Omental fat pad (tissue), 3 donors: ENCODE measurements at regions not wholly inside any gene's neighbourhood (a gene's known extent, or its start where the extent isn't known, plus 50 kb on each side); places are given as distances from the start of the nearest gene placed in this dataset.

Experiments
- ATAC-seq: fragments of 150-250 bp; one replicate; pipeline ENCODE4 v1.9.1; 2016; ENCODE audit warnings: mild to moderate bottlenecking, moderate library complexity; ENCODE audit not compliant: low FRiP score
- DNase-seq: peaks from one replicate; pipeline ENCODE4 v3.0.0-alpha.2; 2019; ENCODE audit warnings: low spot score
- TF ChIP-seq, protein P1 (sequence below), 3 donors: fragments of 450-650 bp; IDR thresholded peaks; one replicate each; pipeline ENCODE4 v1.5.1; 2016 to 2017; ENCODE audit warnings: antibody characterized with exemption in 3 of 3, mild to moderate bottlenecking in 3 of 3, moderate library complexity in 2 of 3

- ATAC-seq (no peak), DNase-seq (no peak)
- TF ChIP-seq, protein P1, sequence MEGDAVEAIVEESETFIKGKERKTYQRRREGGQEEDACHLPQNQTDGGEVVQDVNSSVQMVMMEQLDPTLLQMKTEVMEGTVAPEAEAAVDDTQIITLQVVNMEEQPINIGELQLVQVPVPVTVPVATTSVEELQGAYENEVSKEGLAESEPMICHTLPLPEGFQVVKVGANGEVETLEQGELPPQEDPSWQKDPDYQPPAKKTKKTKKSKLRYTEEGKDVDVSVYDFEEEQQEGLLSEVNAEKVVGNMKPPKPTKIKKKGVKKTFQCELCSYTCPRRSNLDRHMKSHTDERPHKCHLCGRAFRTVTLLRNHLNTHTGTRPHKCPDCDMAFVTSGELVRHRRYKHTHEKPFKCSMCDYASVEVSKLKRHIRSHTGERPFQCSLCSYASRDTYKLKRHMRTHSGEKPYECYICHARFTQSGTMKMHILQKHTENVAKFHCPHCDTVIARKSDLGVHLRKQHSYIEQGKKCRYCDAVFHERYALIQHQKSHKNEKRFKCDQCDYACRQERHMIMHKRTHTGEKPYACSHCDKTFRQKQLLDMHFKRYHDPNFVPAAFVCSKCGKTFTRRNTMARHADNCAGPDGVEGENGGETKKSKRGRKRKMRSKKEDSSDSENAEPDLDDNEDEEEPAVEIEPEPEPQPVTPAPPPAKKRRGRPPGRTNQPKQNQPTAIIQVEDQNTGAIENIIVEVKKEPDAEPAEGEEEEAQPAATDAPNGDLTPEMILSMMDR (IDR thresholded peaks at IDR 0.05), result no peak
Measured at GRCh38 chr16:8397223-8397622, 193.1 kb downstream of the TMEM114 start.

DNA sequence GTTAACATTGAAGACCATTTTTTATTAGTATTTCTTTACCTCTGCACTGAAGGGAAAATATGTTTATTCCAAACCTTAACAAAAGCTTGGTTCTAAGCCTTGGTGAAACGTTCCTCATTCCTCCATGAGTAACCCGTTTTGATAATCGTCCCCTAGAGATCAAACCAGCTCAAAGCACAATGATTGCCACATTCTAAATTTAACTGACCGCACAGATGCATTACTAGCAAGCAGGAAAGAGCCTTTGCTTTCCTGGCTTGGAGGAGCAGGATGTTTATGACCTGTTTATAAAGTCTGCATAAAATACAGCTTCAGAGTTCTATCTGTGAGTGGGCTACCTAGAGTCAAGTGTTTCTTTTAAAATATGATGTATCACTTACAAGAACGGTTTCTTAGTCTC is 193.8 kb downstream of the TMEM114 start:
- DNase-seq, result no peak
- TF ChIP-seq, protein P1 (IDR thresholded peaks at IDR 0.05), result no peak
- no peak for ATAC-seq

- no peak for DNase-seq
- ATAC-seq, result no peak
- TF ChIP-seq, protein P1 (IDR thresholded peaks at IDR 0.05), result no peak
Measured at GRCh38 chr16:8391257-8391656, 199.1 kb downstream of the TMEM114 start.

GRCh38 chr16:8388684-8389083 is 201.6 kb downstream of the TMEM114 start:
- DNase-seq (no peak), ATAC-seq (no peak)
- TF ChIP-seq, protein P1 (IDR thresholded peaks at IDR 0.05), result no peak

- ATAC-seq (no peak), DNase-seq (no peak)
- TF ChIP-seq, protein P1 (IDR thresholded peaks at IDR 0.05), result no peak
Measured at GRCh38 chr16:8381814-8382213, 208.5 kb downstream of the TMEM114 start.

GRCh38 chr16:8380311-8380710 is 210.0 kb downstream of the TMEM114 start:
- TF ChIP-seq, protein P1 (IDR thresholded peaks at IDR 0.05), result no peak
- DNase-seq (no peak), ATAC-seq (no peak)

GRCh38 chr16:8377864-8378263 is 212.4 kb downstream of the TMEM114 start:
- TF ChIP-seq, protein P1 (IDR thresholded peaks at IDR 0.05), result no peak
- ATAC-seq (no peak), DNase-seq (no peak)
